Urothelium cell line (cell line): ENCODE measurements at regions not wholly inside any gene's neighbourhood (a gene's known extent, or its start where the extent isn't known, plus 50 kb on each side); places are given as distances from the start of the nearest gene placed in this dataset.

Experiments used
- DNase-seq: peaks from one replicate; pipeline ENCODE4 v3.0.0; 2011; ENCODE audit warnings: low spot score, mixed read lengths
- FAIRE-seq: peaks from 2 replicates; lab custom pipeline; 2011; peaks lifted over from hg19 to GRCh38; lab: Jason Lieb, UNC

DNA sequence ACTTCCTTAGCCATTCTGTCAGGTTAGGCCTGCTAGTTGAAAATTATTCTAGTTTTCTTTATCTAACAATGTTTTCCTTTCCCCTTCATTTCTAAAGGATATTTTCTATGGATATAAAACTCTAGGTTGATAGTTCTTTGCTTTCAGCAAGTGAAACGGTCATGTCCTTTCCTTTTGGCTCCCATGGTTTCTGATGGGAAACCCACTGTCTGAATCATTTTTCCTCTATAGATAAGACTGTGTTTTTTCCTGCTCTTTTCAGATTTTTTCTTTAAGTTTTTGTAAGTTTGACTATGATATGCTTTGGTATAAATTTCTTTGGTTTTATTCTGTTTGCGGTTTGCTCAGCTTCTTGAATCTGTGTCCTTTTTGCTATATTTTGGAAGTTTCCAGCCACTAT, 800.9 kb downstream of the USP25 start:
- FAIRE-seq (no peak), DNase-seq (no peak)

DNA sequence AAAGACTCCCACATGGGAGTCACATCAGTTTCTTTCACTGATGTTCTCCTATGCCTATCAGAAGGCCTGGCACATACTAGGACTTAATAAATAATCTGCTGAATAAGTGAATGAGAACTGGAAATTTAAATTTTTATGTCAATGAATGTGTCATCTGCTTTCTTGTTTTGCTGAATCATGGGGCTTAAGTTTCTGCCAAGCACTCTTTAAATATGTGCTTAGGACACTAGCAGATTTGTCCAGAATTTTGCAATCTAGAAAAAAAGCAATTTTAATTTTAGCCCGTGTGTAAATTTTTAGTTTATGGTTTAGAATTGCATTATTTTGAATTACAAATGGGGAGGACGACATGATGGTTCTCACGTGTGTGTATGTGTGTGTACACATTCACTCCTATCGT, 803.1 kb downstream of the USP25 start:
- no peak for DNase-seq
- FAIRE-seq: no peak

DNA sequence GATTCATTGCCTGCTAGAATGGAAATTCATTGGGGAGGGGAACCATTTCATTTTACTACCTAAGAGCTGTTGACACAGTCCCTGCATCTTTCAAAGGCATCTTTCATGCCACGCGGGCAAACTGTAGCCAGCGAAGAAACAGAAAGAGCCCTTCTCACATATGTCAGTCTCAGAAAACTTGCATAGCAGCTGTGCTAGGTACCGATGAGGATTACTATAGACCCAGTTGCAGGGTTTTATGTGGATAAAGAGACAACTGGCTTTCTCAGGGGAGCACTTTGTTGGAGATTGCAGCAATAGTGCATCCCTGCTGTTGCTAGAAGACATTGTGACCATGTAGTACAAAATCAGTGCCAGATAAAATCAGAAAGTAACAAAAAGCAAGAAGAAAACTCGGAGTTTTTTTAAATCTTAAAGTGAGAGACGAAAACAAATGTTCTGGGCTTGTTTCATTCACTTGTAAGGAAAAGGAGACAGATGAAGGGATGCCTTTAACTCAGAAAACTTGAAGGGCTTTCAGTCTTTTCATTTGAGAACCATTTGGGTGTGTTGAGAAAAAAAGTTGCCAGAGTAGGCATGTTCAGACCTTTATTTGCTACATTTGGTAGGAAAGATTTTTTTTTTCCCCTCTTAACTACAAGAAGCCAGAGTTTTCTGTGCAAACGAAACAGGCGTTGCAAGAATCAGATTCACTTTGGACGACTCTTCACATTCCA, 804.1 kb downstream of the USP25 start:
- FAIRE-seq (no peak), DNase-seq (no peak)

DNA sequence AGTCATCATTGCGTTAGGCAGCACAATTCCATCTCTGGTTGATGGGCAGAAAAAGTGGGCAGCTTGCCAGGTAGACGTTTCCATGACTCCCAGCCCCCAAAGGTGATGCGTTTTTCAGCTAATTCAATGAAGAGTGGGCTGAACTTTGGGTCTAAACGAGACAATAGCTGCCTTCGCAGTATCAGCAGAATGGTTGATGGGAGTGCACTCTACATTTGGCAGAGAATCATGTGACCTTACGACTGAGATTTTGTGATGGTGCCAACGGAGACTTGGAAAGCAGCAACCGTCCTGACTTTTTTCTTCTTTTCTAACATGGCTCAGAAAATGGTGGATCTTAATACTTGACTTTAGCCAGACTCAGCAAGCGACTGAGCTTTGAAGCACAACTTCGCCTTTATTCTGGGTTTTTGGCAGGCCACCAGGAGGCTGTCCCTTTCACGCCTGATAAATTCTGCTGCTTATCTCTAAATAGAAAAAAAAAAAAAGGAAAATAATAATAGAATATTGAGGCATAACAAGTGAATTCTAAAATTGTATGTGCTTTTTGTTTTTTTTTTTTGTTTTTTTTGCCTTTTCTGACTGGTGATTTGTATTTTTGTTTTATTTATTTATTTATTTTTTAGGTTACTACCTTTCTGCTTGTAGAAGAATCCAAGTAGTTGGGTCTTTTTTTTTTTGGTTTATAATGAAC, 804.8 kb downstream of the USP25 start:
- DNase-seq (peak; percentile 26), FAIRE-seq (no peak)

DNA sequence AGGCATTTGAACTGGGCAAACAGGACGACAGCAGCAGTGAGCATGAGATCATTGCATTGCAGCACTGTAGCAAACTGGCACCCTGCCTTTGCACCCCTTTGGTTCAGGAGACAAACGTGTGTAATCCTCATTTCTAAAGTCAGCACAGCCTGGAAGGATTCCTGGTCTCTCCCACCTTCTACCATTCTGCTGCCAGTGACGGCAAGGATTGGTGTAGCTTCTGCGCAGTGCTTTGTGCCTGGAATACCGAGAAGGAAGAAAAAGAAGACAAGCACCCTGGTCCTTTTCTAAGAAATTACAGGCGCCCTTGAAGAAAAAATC, 805.3 kb downstream of the USP25 start:
- DNase-seq: peak; percentile 63
- FAIRE-seq: peak; percentile 44

DNA sequence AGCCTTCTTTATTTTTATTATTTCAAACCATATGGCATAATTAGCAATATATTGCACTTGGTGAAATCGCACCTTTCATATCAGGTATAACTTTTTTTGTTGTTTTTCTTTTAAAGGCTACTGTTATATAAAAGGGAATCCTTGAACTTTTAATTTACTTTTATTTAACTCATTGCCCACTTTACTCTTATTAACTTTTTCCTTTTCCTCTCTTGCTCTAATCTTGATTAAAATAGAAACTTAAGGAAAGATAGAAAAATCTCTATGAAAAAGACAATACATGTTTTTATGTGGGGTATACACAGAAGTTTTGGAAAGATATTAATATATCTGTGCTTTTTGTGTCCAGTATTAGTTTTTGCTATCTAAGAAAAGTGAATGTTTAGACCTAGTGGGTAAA, 805.8 kb downstream of the USP25 start:
- no peak for DNase-seq
- FAIRE-seq: no peak

DNA sequence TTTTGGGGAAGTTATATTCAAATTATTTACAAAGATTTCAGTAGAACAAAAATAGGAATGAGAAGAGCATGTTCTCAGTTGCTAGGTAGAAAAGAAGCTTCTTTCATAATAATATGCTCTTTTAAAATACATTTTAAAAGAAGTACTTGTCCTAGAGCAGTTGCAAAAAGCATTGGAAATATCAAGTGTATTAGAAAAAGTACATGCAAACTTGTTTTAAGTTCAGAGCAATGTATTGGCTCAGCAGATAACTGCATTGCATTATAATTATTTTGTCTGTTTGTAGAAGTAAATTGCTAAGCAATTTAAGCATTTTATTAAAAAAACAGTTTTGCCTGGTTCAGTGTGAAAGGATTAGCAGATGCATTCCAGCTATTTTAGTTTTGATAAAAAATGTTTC, 806.4 kb downstream of the USP25 start:
- DNase-seq (no peak), FAIRE-seq (no peak)

DNA sequence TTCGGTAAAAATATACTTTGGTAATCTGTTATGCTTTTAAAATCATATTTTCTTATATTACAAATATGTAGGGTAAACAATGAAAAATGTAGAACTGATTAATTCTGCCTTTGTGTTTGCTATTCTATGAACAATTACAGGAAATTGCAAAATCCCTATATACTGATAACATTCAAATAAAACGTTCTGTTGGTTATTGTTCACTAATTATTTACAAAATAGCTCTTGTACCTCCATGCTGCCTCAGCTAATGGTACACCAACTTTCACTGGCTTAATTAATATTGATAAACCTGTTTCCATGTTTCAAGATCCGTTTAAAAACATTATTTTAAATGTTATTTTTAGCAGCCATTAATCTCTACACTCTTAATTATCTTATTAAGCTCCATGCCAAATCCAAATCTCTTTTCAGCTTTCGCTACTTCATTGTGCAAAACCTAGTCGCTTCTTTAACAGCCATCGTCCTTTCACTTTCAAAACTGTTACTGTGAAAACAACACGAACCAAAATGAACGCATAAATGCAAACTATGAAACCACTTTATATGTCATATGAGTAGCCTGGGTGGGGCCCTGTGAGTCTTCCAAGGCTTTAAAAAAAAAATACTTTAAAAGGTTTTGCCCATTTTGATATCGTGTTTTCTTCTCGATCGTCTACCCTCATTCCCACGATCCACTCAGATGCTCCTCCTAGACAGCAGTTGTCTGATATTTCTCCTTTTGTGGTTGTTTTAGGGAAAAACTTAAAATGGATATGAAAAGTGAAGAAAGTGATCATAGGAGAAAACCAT, 807.1 kb downstream of the USP25 start:
- FAIRE-seq (no peak), DNase-seq (no peak)

DNA sequence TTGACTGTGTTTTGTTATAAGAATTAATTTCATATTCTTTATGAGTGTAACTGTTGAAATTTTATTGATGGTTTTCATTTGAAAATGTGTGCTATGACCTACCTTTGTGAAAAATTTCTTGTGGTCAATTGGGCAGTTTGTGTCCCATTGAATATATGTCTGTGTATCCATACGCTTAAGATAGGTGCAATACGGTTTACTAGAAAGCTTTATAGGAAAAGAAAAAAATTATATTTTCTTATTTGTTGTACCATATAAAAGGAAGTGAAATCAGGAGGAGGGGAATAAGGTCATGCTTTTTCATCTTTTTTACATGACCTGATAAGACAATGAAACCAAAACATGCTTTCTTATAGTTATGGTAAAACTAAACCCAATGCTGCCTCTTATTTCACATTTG, 807.7 kb downstream of the USP25 start:
- DNase-seq (no peak), FAIRE-seq (no peak)

DNA sequence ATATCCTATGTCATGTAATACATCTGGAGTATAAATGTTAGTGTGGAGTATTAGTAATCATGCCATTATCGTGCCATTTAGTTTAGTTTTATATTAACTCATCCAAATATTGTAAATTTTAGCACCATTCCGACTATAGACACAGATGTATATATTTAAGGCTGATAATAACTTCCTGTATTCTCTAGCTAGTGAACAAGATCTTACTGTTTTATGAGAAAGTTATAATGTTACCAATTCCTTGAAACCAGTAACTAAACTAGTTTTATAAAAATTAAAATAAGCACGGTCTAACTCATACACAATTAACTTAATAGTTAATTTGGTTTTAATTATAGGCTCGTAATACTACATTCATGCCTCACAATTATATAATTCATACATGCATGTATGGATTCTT, 808.6 kb downstream of the USP25 start:
- DNase-seq: no peak

DNA sequence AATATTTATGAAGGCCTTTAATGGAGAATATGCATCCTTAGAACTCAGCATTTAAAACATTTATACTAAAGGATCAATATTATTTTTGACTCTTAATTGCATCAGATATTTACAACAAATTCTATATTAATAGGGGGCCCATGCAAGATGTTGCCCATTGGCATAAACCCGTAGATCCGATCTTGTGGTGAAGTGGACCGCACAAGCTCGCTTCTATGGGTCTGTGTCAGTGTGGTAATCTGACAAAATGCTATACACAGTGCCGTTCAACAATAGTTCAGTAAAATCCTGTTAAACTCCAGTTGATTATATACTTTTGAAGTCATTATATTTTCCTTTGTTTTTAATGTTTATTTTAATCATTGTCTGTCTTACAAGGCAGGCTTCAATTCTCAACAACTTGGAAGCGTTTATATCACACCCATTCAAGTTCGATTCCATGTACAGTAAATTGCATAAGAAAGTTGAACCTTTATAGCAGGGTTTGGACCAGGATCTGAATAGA, 809.2 kb downstream of the USP25 start:
- FAIRE-seq (no peak), DNase-seq (no peak)

More for the DNA sequence above, 808.6 kb downstream of the USP25 start:
- FAIRE-seq: no peak

DNA sequence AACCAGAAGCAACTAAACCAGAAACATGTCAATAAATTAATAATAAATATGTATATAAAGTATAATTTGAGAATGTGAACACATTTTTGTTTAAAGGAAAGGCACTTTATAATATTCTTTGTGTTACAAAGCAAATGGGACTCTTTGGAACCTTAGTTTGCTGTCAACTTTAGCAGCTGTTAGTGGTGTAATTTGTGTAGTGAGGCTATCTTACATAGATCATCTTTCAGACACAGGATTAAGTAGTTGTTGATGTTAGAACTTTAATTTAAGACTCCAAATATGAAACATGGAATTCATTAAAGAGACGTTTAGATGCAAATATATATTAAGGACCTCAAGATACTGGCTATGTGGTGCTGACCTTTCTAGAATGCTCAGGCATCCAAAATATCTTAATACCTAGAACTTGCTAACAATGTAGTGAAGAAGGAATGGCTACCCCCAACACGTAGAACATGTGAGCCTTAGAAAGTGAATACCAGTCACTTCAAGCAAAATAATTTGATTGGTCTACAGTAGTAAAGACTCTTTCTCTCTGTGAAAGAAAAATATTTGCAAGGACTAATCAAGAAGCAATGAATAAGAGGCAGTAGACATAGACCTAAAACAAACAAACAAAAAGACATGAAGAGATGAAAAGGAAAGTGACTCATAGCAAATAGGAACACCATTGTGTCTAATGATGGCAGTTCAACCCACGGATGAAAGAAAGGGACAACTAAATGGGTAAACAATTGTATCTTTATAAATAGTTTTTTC, 811.4 kb downstream of the USP25 start:
- DNase-seq (no peak), FAIRE-seq (no peak)

DNA sequence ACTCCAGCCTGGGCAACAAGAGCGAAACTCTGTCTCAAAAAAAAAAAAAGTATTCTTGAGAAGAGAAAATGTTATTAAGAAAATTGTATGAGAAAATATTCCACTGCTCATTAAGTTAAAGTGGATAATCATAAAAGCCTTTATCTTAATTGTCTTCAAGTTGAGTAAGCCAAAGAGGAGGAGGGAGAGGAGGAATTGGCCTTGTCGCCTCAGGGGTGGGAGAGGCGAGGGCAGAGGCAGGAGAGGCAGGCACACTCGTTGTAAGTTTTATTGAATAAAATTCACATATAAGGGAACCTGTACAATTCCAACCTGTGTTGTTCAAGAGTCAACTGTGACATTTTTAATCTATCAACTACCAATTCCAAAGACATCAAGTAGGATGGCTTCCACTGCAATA, 820.3 kb downstream of the USP25 start:
- no peak for DNase-seq

DNA sequence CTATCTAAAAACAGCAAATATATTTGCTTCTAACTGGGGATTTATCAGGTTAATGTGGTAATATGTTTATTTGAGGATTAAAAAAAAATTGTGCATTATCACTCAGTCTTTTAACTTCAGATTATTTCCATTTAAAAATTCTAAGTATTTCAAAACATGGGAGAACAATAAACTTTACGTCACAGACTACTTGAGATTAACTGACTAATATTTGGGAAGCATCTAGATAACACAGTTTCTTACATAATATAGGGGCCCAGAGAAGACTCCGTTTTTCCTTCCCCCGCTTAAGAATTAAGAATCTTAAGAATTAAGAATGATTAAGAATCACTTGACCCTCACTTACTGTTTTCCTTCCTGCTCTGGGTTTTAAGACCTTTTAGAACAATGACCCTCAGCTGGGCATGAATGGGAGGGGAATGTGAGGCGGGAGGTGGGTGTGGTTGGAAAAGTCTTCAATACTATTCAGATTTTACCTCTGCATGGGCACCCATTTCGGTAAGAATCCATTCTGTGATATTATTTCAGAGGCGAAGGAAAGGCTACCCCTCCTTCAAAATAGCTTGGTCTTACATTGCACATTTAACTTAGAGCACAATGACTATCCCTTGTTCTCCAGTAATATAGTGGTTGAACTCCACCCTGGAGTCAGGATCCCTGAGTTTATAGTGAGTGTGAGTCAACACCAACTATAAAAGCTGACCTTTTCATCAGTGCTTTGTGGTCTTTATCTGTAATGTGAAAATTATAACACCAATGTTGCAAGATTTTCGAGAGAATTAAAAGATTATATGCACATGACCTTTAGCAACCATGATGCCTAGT, 821.3 kb downstream of the USP25 start:
- FAIRE-seq (no peak), DNase-seq (no peak)

More for the DNA sequence above, 820.3 kb downstream of the USP25 start:
- FAIRE-seq: no peak

DNA sequence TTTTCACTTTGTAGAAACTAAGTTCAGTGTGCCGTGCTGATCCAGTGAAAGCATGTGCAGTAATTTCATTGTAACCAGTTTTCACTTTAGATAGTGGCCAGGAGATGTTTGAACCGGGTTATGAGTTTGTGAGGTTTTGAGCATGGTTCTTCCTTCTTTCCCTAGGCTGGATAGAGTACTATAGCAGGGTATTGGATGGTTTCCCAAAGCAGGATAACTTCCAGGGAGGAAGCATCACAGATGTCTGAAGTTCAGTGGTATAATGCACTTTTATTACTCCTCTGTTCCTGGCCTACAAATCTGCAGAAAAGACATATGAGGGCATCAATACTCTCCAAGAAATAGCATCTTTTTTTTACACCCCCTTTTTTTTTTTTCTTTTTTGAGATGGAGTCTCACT, 823.1 kb downstream of the USP25 start:
- DNase-seq (no peak), FAIRE-seq (no peak)

DNA sequence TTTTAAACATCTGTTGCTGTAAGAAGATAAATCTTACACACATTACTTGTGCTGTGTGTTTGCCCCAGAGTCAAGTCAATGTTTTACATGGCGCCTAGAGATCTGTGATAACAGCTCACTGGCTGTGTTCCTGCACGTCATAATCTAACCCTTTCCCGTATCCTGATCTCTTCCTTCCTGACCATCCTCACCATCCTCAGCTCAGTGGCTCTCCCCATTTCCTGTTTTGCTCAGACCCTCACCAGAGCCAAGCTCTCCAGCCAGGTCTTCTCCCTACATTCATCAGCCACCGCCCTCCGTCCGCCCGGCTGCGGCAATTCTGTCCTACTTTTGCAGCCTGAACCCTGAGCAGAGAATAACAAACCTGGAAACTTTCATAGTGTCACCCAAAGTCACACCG, 824.7 kb downstream of the USP25 start:
- no peak for DNase-seq
- no peak for FAIRE-seq

DNA sequence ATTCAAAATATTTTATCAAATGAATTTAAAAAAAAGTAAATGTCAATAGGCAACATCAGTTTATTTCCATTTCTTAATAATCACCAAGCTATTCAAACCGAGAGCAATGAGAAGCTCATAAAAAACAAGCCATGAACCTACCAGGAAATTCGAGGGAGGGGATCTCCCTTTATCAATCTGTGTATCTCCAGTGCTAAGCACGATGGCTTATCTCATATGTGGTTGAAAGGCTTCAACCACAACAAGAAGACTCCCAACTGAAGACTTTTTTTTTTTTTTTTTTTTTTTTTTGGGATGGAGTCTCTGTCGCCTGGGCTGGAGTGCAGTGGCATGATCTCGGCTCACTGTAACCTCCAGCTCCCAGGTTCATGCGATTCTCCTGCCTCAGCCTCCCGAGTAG, 833.3 kb downstream of the USP25 start:
- DNase-seq (peak; percentile 23), FAIRE-seq (no peak)

DNA sequence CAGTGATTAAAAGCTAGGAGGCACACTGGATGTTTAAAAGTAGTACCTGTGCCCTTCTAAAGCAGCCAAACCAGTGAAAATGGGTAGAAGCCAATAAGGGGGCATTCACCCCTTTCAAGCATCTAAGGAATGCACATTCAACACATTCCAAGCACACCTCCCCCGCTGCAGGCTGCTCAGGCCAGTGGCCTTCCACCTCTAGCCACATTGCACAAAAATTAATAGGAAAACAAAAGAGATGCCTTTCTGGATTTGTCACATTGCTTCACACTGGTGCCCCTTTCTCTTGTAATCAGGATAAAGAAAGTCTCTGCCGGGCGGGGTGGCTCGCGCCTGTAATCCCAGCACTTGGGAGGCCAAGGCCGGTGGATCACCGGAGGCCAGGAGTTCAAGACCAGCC, 834.0 kb downstream of the USP25 start:
- FAIRE-seq (peak; percentile 84), DNase-seq (peak; percentile 81)

DNA sequence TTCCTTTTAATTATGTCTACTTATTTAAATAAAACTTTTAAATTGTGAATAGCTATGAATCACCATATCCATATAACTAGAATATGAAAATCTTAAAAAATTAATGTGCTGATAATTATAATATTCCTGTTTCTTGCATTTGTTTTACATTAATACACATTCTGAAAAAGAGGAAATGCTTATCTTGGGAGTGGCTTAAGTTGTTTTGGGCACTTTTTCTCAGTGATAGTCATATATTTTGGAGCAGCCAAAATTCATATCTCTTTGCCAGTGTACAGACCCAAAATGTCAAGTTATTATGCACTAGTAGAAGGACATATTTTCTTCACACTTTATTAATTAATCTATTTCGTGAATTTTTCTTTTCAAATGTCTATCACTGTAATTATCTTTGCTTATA, 838.5 kb downstream of the USP25 start:
- DNase-seq: no peak
- no peak for FAIRE-seq

DNA sequence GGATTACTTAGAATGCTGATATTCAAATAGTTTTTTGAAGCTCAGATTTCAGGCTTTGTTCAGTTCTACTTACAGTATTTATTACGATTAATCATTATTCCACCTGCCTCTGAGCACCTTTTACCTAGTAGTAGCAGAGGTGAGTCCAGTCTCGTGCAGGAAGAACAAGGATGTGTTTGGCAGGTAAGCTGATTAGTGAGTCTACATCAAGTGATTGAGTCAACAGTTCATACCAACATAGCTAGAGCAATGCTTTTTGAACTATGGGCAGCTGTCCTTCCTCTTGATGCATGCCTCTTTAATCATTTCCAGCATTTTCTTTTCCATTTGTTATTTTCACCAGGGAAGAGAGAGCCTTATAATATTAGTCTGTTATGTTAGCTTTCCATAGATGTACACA, 838.9 kb downstream of the USP25 start:
- FAIRE-seq (no peak), DNase-seq (no peak)
